ENCODE measurements at regions not wholly inside any gene's neighbourhood (a gene's known extent, or its start where the extent isn't known, plus 50 kb on each side); places are given as distances from the start of the nearest gene placed in this dataset.

- no peak for TF ChIP-seq EP300 (IDR thresholded peaks at IDR 0.05; ENCODE audit: borderline replicate concordance)
- no peak for TF ChIP-seq NFIC (IDR thresholded peaks at IDR 0.05)
- no peak for TF ChIP-seq TCF12 (IDR thresholded peaks at IDR 0.05; ENCODE audit: low read depth)
- no peak for TF ChIP-seq TEAD4 (IDR thresholded peaks at IDR 0.05)
- TF ChIP-seq RAD21 (IDR thresholded peaks at IDR 0.05; ENCODE audit: low read depth): no peak
- TF ChIP-seq, protein P1, sequence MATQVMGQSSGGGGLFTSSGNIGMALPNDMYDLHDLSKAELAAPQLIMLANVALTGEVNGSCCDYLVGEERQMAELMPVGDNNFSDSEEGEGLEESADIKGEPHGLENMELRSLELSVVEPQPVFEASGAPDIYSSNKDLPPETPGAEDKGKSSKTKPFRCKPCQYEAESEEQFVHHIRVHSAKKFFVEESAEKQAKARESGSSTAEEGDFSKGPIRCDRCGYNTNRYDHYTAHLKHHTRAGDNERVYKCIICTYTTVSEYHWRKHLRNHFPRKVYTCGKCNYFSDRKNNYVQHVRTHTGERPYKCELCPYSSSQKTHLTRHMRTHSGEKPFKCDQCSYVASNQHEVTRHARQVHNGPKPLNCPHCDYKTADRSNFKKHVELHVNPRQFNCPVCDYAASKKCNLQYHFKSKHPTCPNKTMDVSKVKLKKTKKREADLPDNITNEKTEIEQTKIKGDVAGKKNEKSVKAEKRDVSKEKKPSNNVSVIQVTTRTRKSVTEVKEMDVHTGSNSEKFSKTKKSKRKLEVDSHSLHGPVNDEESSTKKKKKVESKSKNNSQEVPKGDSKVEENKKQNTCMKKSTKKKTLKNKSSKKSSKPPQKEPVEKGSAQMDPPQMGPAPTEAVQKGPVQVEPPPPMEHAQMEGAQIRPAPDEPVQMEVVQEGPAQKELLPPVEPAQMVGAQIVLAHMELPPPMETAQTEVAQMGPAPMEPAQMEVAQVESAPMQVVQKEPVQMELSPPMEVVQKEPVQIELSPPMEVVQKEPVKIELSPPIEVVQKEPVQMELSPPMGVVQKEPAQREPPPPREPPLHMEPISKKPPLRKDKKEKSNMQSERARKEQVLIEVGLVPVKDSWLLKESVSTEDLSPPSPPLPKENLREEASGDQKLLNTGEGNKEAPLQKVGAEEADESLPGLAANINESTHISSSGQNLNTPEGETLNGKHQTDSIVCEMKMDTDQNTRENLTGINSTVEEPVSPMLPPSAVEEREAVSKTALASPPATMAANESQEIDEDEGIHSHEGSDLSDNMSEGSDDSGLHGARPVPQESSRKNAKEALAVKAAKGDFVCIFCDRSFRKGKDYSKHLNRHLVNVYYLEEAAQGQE (IDR thresholded peaks at IDR 0.05; ENCODE audit: low read depth): no peak
- TF ChIP-seq, protein P2, sequence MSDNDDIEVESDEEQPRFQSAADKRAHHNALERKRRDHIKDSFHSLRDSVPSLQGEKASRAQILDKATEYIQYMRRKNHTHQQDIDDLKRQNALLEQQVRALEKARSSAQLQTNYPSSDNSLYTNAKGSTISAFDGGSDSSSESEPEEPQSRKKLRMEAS (IDR thresholded peaks at IDR 0.05): no peak
- no peak for TF ChIP-seq ZBTB7A (IDR thresholded peaks at IDR 0.05; ENCODE audit: low read depth)
Measured at GRCh38 chr2:207372483-207372882, 157.3 kb upstream of the CREB1 start.

Data from Ishikawa (cell line).